Fibroblast of lung (primary cell): ENCODE measurements at regions not wholly inside any gene's neighbourhood (a gene's known extent, or its start where the extent isn't known, plus 50 kb on each side); places are given as distances from the start of the nearest gene placed in this dataset.

ENCODE experiments used
- CTCF ChIP-seq, 2 donors: IDR thresholded peaks in 1 of 2; conservative IDR thresholded peaks in 1 of 2; 1 replicate in 1 of 2; 2 replicates in 1 of 2; pipeline ENCODE4 v1.5.1; 2011 to 2012; ENCODE audit warnings: low read length in 2 of 2, control low read depth in 1 of 2, inconsistent platforms in 1 of 2, low read depth in 1 of 2, mild to moderate bottlenecking in 1 of 2
- EZH2 ChIP-seq: IDR thresholded peaks from 2 replicates; pipeline ENCODE4 v1.5.1; 2012; ENCODE audit warnings: low read length, control low read depth, mild to moderate bottlenecking; ENCODE audit errors: missing control alignments

- TF ChIP-seq CTCF (conservative IDR thresholded peaks at IDR 0.05 in 1 of 2, IDR thresholded peaks at IDR 0.05 in 1 of 2; ENCODE audit: low read depth in 1 of 2, low read length in 2 of 2) (no peak), EZH2 (no peak)
Observed at GRCh38 chr10:64976150-64976549, 1454.9 kb downstream of the REEP3 start.
